GM12875 (cell line): ENCODE measurements at regions not wholly inside any gene's neighbourhood (a gene's known extent, or its start where the extent isn't known, plus 50 kb on each side); places are given as distances from the start of the nearest gene placed in this dataset.

Source experiments
- H3K4me3 ChIP-seq: one replicate; pipeline ENCODE4 v1.5.1; 2011; ENCODE audit warnings: low read depth, low read length, control low read depth
- TF ChIP-seq, protein P1 (sequence below): IDR thresholded peaks from 2 replicates; pipeline ENCODE4 v1.5.1; 2011; ENCODE audit warnings: low read depth, mild to moderate bottlenecking, control low read depth, inconsistent platforms, low read length, moderate library complexity, borderline replicate concordance; ENCODE audit not compliant: insufficient read depth

- TF ChIP-seq, protein P1, sequence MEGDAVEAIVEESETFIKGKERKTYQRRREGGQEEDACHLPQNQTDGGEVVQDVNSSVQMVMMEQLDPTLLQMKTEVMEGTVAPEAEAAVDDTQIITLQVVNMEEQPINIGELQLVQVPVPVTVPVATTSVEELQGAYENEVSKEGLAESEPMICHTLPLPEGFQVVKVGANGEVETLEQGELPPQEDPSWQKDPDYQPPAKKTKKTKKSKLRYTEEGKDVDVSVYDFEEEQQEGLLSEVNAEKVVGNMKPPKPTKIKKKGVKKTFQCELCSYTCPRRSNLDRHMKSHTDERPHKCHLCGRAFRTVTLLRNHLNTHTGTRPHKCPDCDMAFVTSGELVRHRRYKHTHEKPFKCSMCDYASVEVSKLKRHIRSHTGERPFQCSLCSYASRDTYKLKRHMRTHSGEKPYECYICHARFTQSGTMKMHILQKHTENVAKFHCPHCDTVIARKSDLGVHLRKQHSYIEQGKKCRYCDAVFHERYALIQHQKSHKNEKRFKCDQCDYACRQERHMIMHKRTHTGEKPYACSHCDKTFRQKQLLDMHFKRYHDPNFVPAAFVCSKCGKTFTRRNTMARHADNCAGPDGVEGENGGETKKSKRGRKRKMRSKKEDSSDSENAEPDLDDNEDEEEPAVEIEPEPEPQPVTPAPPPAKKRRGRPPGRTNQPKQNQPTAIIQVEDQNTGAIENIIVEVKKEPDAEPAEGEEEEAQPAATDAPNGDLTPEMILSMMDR, result no peak
- H3K4me3 ChIP-seq, result no peak overlapping the region
Measured at GRCh38 chr10:110358869-110359629, 54.3 kb upstream of the SMNDC1 start.

DNA sequence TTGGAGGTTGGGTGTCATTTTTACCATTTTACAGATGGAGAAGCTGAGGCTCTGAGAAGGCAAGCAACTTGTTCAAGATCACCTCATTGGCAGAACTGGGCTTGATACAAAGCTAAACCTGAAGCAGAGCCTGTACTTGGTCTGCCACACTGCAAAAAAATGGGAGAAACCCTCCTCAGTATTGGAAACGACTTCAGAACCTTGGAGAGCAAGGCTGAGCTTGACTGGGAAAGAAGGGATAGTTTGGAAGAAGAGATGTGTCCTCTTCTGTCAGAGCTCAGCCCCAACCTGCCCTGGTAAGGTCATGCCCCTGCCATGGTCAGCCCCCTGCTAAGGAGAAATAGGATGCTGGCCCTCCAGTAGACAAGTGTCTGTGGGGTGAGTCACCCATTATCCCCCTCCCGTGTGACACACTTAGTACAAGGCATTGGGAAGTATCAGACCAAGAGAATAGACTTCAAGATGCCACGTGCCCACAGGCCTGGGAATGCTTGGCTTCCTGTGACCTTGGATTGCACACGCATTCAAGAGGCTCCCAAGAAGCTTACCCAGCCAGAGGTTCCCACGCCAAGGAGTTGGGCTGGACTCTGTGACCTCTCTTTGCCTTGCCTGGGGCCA, 56.2 kb upstream of the SMNDC1 start:
- H3K4me3 ChIP-seq, result no peak overlapping the region
- TF ChIP-seq, protein P1, result no peak

DNA sequence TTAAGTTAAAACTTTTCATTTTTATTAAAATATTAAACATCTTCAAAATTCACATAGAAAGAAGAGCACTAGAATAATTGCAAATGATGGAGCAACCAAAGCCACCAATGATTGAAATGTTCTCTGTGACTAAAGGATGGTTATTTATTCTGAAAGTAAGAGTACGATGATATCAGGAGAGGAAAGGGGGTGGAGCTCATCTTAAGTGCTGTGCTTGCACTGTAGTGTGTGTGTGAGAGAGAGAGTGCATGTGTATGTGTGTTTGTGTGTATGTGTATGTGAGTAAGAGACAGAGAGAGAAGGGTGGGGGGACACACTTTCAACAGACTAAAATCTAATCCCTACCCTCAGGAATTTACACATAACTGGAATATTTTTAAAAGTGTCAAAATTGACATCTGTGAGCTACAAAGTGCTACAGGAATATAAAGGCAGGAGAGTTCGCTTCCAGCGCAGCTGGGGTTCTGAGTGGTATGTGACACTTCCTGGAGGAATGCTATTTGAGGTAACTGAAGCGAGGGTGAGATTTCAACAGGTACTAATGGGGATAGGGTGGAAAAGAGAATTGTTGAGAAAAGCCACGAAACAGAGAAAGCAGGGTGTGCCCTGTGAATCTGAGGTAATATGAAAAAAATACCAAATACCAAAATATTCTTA, 57.2 kb upstream of the SMNDC1 start:
- TF ChIP-seq, protein P1, result no peak
- no peak overlapping the region for H3K4me3 ChIP-seq

DNA sequence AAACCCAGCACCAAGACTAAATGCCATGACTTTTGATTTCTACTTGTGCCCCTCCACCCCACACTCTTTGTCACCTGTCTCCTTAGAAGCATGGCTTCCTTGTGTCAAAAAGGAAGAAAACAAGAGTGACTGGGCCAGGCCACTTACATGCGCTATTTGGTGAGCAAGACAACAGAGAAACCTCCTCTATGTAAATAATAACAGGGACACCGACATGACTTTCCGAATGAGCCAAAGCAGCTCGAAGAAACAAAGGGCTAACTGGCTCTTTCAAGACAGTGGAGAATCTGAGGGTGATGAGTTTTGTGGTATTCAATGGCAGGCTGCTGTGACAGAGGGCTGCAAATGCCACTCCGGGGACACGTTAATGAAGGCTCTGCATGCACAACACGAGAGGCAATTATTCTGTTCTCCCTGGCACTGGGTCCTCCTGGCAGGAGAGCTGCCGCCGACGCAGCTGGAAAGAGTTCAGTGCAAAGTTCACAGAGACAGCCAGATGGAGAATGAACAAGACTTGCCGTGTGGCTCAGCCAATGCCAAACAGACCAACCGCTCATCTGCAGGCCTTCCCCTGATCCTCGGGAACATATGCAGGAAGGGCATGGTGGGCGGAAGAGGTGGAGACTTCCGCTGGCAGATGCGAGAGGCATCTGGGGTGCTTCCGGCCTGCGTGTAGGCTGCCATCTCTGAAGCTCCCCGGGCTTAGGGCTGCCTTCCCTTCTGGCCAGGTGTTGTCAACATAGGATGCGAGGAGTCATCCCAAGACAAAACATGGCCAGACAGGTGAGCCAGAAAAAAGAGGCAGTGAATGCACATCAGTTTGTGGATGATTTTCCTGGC, 59.1 kb upstream of the SMNDC1 start:
- TF ChIP-seq, protein P1, result no peak
- H3K4me3 ChIP-seq, result no peak overlapping the region

GRCh38 chr10:110364531-110364937, 59.8 kb upstream of the SMNDC1 start:
- TF ChIP-seq, protein P1, result no peak
- H3K4me3 ChIP-seq, result no peak overlapping the region

- TF ChIP-seq, protein P1, result no peak
- H3K4me3 ChIP-seq, result no peak overlapping the region
Measured at GRCh38 chr10:110365356-110366143, 60.8 kb upstream of the SMNDC1 start.
